Muscle of back (tissue), 3 donors: ENCODE measurements at regions not wholly inside any gene's neighbourhood (a gene's known extent, or its start where the extent isn't known, plus 50 kb on each side); places are given as distances from the start of the nearest gene placed in this dataset.
"Not testable (repeated sequence)": the region's sequence is repeated elsewhere in the genome, so short reads cannot be mapped to it uniquely, and the experiment has no call there.

ENCODE experiments used
- DNase-seq, 3 donors: peaks; one replicate each; pipeline versions ENCODE4 v3.0.0 to v3.0.0-alpha.2; 2013

GRCh38 chr4:178165251-178165950, 723.2 kb upstream of the AGA start:
- no peak for DNase-seq

GRCh38 chr4:178165951-178166308, 723.7 kb upstream of the AGA start:
- DNase-seq = no peak

- DNase-seq = no peak
Measured at GRCh38 chr4:178173771-178174170, 731.5 kb upstream of the AGA start.

DNA sequence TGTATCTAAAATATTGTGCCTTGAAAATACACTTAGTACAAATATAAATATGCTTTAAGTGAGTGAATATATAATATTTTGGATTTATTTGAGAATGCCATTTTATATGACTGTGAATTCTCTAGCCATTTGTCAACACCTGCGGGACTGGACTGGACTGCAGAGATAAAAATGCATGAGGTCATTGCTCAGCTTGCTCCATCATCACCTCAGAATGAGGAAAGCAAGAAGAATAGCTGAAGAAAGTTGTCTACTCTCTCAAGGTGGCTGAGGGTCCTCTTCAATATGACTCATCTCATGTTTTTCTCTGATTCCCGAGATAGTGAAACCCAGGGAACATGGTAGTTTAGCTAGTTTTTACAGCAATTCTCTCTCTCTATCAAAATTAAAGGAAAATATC, 732.5 kb upstream of the AGA start:
- no peak for DNase-seq

DNA sequence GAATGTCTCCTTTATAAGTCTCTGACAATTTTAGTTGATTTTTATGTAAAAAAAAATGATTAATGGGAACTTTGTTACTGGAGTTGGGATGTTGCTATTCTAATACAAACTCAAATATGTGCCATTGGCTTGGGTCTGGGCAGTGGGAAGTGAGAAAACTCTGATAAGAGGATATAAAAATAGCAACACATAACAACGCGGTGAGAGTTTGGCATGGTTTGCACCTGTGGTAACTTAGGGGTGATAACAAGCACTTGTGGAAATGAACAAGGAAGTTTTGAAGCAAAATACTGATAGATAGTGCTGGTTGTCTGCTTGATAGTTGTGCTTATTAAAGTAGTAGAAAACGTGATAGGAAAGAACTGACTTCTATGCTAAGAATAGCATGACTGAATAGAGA, 743.3 kb upstream of the AGA start:
- DNase-seq = no peak

GRCh38 chr4:178192611-178193010, 750.4 kb upstream of the AGA start:
- DNase-seq = no peak

GRCh38 chr4:178196751-178197374, 754.6 kb upstream of the AGA start:
- no peak for DNase-seq

DNA sequence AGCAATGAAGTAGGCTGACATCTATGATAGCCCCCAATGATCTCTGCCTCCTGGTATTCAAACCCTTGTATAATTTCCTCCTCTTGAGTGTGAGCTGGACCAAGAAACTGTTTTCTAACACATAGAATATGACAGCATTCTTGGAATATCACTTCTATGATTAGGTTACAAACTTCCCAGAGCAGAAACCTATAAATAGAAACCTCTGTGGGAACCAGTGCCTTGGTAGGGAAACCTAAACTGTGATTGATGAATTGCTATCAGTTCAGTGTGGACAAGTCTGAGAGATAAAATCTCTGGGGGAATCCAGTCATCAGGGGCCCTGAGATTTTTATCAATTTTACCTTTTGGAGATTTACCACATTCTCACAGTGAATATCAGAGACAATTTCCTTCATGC, 756.5 kb upstream of the AGA start:
- peak in 2 of 3 donors; percentile 0 to 92 for DNase-seq

- DNase-seq = no peak
Measured at GRCh38 chr4:178202422-178202821, 760.2 kb upstream of the AGA start.

DNA sequence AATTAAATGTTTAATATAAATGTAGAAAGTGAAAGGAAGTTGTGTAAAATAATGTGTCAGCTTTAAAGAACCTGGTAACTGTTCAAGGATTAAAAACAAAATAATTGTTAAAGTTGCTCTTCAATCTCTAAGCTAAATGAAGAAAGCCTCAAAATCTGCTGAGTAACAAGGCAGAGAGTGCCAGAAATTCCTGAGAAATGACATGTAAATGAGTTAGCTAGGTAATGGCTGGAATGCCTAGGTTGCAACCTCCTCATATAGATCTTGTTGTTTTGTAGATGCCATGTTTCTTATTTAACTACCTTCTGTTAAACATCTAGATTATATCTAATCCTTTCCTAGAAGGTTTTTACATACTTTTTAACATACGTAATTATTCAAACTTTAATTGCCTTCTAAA, 763.6 kb upstream of the AGA start:
- peak in 1 of 3 donors; percentile 22 for DNase-seq

DNA sequence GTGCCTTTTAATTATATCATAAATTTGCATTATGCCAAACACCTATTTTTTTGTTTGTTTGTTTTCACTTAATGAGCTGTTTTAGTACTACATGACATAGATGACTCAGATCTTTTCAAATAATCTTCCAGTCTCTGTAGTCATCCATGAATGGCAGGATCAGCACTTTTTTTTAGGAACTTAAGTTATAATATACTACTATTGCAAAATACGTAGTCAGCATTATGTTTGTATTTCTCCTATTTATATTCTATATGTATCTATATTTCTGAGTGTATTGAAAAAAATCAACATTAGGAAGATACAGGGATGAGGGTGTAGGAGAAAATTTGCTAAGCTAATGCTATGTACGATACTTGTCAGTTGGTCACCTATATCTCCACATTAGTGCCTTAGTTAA, 773.1 kb upstream of the AGA start:
- DNase-seq = no peak

DNA sequence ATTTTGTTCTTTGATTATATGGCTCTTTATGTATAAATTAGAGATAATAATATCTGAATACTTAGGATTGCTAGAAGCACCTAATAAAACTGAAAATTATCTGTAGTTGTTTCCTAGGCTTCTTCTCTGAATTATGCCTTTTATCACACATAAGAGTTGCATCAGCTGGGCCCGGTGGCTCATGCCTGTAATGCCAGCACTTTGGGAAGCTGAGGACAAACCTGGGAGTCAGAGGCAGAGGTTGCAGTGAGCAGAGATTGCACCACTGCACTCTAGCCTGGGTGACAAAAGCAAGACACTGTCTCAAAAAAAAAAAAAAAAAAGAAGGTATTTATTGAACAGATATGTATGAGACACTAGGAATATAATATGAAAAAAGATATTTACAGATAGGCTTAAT, 773.5 kb upstream of the AGA start:
- DNase-seq = no peak

- not testable (repeated sequence) for DNase-seq
Measured at GRCh38 chr4:178226421-178226820, 784.2 kb upstream of the AGA start.

GRCh38 chr4:178233906-178234305, 791.7 kb upstream of the AGA start:
- no peak for DNase-seq

DNA sequence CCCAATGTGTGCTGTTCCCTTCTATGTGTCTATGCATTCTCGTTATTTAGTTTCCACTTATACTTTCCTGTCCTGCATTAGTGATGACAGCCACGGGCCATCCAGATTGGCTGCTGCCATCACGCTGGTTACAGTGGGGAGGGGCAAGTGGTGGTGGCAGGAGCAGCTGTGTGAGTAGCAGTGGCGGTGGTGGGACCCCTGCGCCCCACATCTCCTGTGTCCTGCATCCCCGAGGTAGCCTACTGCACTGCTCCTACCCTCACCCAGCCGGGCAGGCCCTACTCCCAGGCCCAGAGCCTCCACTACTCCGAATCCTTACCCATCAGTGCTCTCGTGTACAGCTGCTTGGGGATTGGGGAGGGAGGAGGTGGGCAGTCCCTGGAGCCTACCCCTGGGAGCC, 798.7 kb upstream of the AGA start:
- DNase-seq = no peak

DNA sequence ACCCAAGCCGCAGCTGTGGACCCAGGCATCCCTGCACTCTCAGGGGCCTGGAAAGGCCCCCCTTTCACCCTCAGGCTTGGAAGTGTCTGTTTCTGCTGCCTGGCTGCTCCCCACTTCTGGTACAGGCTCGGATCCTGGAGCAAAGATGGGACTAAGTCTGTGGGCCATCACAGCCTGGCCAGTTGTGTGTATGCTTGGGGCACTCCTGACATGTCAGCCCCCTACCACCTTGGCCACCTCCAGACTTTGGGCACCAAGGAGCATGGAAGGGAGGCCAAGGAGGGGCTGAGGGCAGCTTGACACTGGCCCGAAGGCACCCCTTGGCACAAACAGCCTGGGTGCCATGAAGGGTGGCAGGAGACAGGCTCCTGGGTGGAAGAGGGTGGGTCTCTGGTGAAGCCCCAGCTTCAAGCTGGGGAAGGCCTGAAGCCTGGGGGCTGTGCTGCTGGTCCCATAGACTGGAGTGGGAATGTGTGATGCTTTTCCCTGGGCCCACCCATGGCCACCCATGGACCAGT, 799.4 kb upstream of the AGA start:
- DNase-seq = no peak

DNA sequence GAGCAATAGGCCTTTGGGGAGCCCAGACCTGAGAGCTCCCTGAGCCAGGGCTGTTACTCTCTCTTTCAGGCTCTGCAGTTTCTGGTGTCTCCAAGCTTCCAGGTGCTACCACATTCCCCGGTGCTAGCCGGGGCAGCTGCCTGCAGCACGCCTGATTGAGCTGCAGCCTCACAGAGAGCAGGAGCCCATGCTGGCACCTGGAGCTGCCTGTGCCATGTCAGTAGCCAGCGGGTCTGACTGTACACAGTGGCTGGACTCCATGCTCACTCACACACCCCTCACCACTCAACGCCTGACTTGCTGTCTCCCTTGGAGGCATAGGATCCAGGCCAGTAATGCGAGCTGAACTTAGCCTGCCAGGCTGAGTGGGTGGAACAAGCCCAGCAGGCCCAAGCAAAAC, 800.4 kb upstream of the AGA start:
- DNase-seq = no peak

DNA sequence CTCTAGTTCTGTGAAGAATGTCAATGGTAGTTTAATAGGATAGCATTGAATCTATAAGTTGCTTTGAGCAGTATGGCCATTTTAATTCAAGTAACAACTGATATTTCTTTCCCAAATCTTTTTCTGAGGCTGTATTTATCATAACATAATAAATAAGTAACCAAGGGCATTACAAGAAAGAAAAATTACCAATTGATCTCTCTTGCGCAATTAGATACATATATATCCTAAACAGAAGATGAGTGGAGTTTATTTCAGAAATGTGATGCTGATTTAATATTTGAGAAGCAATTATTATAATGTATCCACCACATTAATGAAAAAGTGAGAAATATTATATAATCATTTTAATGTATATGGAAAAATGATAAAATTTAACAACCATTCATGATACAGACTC, 802.5 kb upstream of the AGA start:
- no peak for DNase-seq

- no peak for DNase-seq
Measured at GRCh38 chr4:178255172-178255571, 812.9 kb upstream of the AGA start.

- no peak for DNase-seq
Measured at GRCh38 chr4:178258603-178259002, 816.4 kb upstream of the AGA start.

GRCh38 chr4:178259566-178259965, 817.3 kb upstream of the AGA start:
- no peak for DNase-seq

GRCh38 chr4:178264001-178264400, 821.8 kb upstream of the AGA start:
- no peak for DNase-seq

- no peak for DNase-seq
Measured at GRCh38 chr4:178271386-178271785, 829.1 kb upstream of the AGA start.

GRCh38 chr4:178273168-178273567, 830.9 kb upstream of the AGA start:
- DNase-seq = no peak
